ENCODE measurements at regions not wholly inside any gene's neighbourhood (a gene's known extent, or its start where the extent isn't known, plus 50 kb on each side); places are given as distances from the start of the nearest gene placed in this dataset. TPM values are rescaled to one million over a fixed set of nuclear protein-coding genes. Genes with fewer than 3 reads are reported as not detected.

GRCh38 chr14:47744155-47744554 lies 68.8 kb upstream of the MDGA2 start:
- H3K9me2 ChIP-seq (replicated peaks; ENCODE audit: low read length) = no peaks in the 10 kb centered on the region
- no peaks in the 10 kb centered on the region for H3K4me1 ChIP-seq (ENCODE audit: insufficient read depth, low read length)
- no peaks in the 10 kb centered on the region for H4K20me1 ChIP-seq (ENCODE audit: low read length)
- no peaks in the 10 kb centered on the region for H3F3A ChIP-seq (ENCODE audit: low read length, unreplicated experiment)
- H3K27ac ChIP-seq (ENCODE audit: low read length) = no peak overlapping the region
- no peak overlapping the region for H3K9ac ChIP-seq (ENCODE audit: low read length)
- intact Hi-C loops (cut with micrococcal nuclease) = no loop called here
- no peak overlapping the region for H3K4me3 ChIP-seq (ENCODE audit: low read length)
- no peaks in the 10 kb centered on the region for H3K9me3 ChIP-seq (ENCODE audit: low read length)
- H3K4me2 ChIP-seq (ENCODE audit: low read length) = no peak overlapping the region
- no peak for ATAC-seq
- no peaks in the 10 kb centered on the region for H3K27me3 ChIP-seq (ENCODE audit: low read length)
- H3K79me2 ChIP-seq (ENCODE audit: low read length) = no peaks in the 10 kb centered on the region
- H2AFZ ChIP-seq (ENCODE audit: low read length) = no peak overlapping the region
- POLR2A ChIA-PET (ENCODE audit: unreplicated experiment) = no interaction called here
- no TSS peak for BruUV-seq (replicated peaks)
- CTCF ChIA-PET = no interaction called here
- DNase-seq = no peak
- no peak for TF ChIP-seq EZH2phosphoT487 (IDR thresholded peaks at IDR 0.05; ENCODE audit: borderline replicate concordance, low read length)
- TF ChIP-seq, protein P1, sequence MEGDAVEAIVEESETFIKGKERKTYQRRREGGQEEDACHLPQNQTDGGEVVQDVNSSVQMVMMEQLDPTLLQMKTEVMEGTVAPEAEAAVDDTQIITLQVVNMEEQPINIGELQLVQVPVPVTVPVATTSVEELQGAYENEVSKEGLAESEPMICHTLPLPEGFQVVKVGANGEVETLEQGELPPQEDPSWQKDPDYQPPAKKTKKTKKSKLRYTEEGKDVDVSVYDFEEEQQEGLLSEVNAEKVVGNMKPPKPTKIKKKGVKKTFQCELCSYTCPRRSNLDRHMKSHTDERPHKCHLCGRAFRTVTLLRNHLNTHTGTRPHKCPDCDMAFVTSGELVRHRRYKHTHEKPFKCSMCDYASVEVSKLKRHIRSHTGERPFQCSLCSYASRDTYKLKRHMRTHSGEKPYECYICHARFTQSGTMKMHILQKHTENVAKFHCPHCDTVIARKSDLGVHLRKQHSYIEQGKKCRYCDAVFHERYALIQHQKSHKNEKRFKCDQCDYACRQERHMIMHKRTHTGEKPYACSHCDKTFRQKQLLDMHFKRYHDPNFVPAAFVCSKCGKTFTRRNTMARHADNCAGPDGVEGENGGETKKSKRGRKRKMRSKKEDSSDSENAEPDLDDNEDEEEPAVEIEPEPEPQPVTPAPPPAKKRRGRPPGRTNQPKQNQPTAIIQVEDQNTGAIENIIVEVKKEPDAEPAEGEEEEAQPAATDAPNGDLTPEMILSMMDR (conservative IDR thresholded peaks at IDR 0.05; ENCODE audit: low read depth, low read length) = no peak
- no peak for TF ChIP-seq EZH2 (IDR thresholded peaks at IDR 0.05; ENCODE audit: low read length, unreplicated experiment)
- H3K36me3 ChIP-seq (ENCODE audit: low read depth, low read length) = no peaks in the 10 kb centered on the region

- Histone ChIP-seq H3K9ac (ENCODE audit: low read length) (no peak overlapping the region), H3F3A (ENCODE audit: low read length, unreplicated experiment) (no peaks in the 10 kb centered on the region), H3K4me1 (ENCODE audit: insufficient read depth, low read length) (no peaks in the 10 kb centered on the region), H2AFZ (ENCODE audit: low read length) (no peak overlapping the region), H3K79me2 (ENCODE audit: low read length) (no peaks in the 10 kb centered on the region), H3K9me2 (replicated peaks; ENCODE audit: low read length) (no peaks in the 10 kb centered on the region), H3K9me3 (ENCODE audit: low read length) (no peaks in the 10 kb centered on the region), H3K4me2 (ENCODE audit: low read length) (no peak overlapping the region), H3K27ac (ENCODE audit: low read length) (no peak overlapping the region), H3K36me3 (ENCODE audit: low read depth, low read length) (no peaks in the 10 kb centered on the region), H4K20me1 (ENCODE audit: low read length) (no peaks in the 10 kb centered on the region), H3K4me3 (ENCODE audit: low read length) (no peak overlapping the region), H3K27me3 (ENCODE audit: low read length) (no peaks in the 10 kb centered on the region)
- no peak for ATAC-seq
- no TSS peak for BruUV-seq (replicated peaks)
- POLR2A ChIA-PET (ENCODE audit: unreplicated experiment) = no interaction called here
- intact Hi-C loops (cut with micrococcal nuclease) = no loop called here
- DNase-seq = no peak
- no peak for TF ChIP-seq EZH2 (IDR thresholded peaks at IDR 0.05; ENCODE audit: low read length, unreplicated experiment)
- TF ChIP-seq, protein P1 (conservative IDR thresholded peaks at IDR 0.05; ENCODE audit: low read depth, low read length) = no peak
- TF ChIP-seq EZH2phosphoT487 (IDR thresholded peaks at IDR 0.05; ENCODE audit: borderline replicate concordance, low read length) = no peak
- CTCF ChIA-PET = no interaction called here
These were observed 64.1 kb upstream of the MDGA2 start for GRCh38 chr14:47739541-47739940.

DNA sequence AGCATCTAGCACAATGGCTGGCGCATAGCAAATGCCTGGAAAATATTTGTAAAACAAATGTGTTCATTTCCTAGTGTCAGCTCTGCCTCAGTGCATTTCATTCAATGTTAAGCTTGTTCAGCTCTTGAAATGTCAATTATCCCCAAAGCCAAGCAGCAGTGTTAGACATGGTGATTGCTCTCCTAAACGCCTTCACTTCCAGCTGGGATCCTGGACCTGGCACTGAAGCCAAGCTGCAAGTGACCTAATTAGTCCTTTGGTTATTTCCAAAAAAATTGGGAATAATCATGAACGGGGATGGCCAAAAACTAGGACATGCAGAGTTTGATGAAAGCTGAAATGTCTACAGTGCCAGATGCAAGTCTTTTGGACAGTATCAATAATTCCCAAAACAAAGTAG lies 54.9 kb upstream of the MDGA2 start:
- H3K4me2 ChIP-seq (ENCODE audit: low read length) = no peak overlapping the region
- H3K9me3 ChIP-seq (ENCODE audit: low read length) = no peaks in the 10 kb centered on the region
- H3K36me3 ChIP-seq (ENCODE audit: low read depth, low read length) = no peaks in the 10 kb centered on the region
- no peak for DNase-seq
- intact Hi-C loops (cut with micrococcal nuclease) = no loop called here
- H3K79me2 ChIP-seq (ENCODE audit: low read length) = no peaks in the 10 kb centered on the region
- H3K27ac ChIP-seq (ENCODE audit: low read length) = no peak overlapping the region
- no TSS peak for BruUV-seq (replicated peaks)
- no peak for ATAC-seq
- ChIA-PET CTCF (no interaction called here), POLR2A (ENCODE audit: unreplicated experiment) (no interaction called here)
- no peaks in the 10 kb centered on the region for H4K20me1 ChIP-seq (ENCODE audit: low read length)
- no peaks in the 10 kb centered on the region for H3F3A ChIP-seq (ENCODE audit: low read length, unreplicated experiment)
- H3K27me3 ChIP-seq (ENCODE audit: low read length) = no peaks in the 10 kb centered on the region
- TF ChIP-seq EZH2phosphoT487 (IDR thresholded peaks at IDR 0.05; ENCODE audit: borderline replicate concordance, low read length) (no peak), EZH2 (IDR thresholded peaks at IDR 0.05; ENCODE audit: low read length, unreplicated experiment) (no peak)
- TF ChIP-seq, protein P1 (conservative IDR thresholded peaks at IDR 0.05; ENCODE audit: low read depth, low read length) = no peak
- H2AFZ ChIP-seq (ENCODE audit: low read length) = no peak overlapping the region
- no peak overlapping the region for H3K9ac ChIP-seq (ENCODE audit: low read length)
- no peaks in the 10 kb centered on the region for H3K4me1 ChIP-seq (ENCODE audit: insufficient read depth, low read length)
- H3K9me2 ChIP-seq (replicated peaks; ENCODE audit: low read length) = no peaks in the 10 kb centered on the region
- no peak overlapping the region for H3K4me3 ChIP-seq (ENCODE audit: low read length)

Small RNA genes lying in the stretch of these regions (microRNA-seq; reads per million reads assigned to microRNA genes)
- gene MIR548Y (ENCODE audit: unreplicated experiment) = not detected
